LNCaP clone FGC (cell line): ENCODE measurements at regions not wholly inside any gene's neighbourhood (a gene's known extent, or its start where the extent isn't known, plus 50 kb on each side); places are given as distances from the start of the nearest gene placed in this dataset.

Source experiments
- DNase-seq: peaks from one replicate; pipeline ENCODE4 v3.0.0-alpha.2; 2011; ENCODE audit warnings: low read depth
- H3K4me3 ChIP-seq: 2 replicates; pipeline ENCODE4 v1.5.1; 2011; ENCODE audit warnings: mild to moderate bottlenecking, low read depth, low read length, control low read depth
- TF ChIP-seq, protein P1 (sequence below): IDR thresholded peaks from 2 replicates; pipeline ENCODE4 v1.5.1; 2012; ENCODE audit warnings: mild to moderate bottlenecking; ENCODE audit not compliant: control insufficient read depth, insufficient read depth; ENCODE audit errors: extremely low read depth

DNA sequence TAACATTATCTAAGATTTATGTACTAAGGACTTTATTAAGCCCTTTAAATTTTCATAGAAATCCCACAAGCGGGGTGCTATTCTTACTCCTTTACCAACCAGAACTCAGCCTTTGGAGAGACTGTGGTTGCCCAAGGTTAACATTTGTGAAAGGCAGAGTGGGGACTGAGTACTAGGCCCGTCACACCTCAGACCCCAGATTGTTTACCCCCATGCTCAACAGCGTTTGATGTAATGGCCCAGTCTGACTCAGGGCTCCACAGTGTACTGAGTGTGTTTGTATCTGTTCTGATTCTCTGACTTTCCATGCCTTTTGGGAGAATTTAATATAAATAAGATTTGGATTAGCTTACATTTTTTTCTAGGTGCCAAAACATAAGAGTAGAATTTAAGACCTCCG is 110.0 kb downstream of the GAS1 start:
- no peak for DNase-seq
- TF ChIP-seq, protein P1, sequence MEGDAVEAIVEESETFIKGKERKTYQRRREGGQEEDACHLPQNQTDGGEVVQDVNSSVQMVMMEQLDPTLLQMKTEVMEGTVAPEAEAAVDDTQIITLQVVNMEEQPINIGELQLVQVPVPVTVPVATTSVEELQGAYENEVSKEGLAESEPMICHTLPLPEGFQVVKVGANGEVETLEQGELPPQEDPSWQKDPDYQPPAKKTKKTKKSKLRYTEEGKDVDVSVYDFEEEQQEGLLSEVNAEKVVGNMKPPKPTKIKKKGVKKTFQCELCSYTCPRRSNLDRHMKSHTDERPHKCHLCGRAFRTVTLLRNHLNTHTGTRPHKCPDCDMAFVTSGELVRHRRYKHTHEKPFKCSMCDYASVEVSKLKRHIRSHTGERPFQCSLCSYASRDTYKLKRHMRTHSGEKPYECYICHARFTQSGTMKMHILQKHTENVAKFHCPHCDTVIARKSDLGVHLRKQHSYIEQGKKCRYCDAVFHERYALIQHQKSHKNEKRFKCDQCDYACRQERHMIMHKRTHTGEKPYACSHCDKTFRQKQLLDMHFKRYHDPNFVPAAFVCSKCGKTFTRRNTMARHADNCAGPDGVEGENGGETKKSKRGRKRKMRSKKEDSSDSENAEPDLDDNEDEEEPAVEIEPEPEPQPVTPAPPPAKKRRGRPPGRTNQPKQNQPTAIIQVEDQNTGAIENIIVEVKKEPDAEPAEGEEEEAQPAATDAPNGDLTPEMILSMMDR: no peak
- no peak overlapping the region for H3K4me3 ChIP-seq

DNA sequence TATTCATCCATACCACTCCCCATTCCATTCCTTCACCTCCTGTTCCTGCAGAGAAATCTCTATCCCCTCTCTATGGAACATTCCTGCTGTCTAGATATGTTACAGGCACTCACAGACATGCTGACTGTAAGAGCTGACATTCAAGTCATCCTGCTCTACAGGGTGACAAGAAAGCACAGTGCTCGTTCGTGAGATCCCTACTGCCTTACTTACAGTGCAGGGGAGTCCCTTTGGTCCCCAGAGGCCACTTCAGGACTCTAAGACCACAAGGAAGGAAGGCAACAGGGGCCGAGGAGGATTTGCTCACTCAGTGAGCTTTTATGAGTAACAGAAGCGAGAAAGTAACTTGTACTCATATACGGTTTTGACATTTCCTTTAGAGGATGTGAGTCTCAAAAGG is 110.5 kb downstream of the GAS1 start:
- no peak for DNase-seq
- TF ChIP-seq, protein P1: no peak

DNA sequence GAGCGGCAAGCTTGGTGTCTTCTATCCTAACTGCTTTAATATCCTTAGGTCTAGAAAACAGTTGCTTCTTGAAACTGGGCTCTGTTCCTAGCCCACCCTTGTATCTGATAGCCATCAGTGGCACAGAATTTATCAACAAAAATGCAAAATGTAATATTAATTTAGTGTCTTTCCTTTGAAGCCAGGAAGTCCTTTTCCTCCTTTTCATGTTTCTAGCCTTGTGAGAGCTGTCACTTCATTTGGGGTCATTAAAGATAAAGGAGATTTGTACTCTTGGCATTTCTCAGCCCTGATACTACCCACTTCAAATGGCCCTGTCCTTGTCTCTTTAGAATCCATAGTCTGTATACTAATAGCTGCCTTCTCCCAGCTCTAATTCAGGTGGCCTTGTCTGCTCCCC is 111.0 kb downstream of the GAS1 start:
- DNase-seq: no peak
- no peak overlapping the region for H3K4me3 ChIP-seq
- TF ChIP-seq, protein P1: no peak

More for the DNA sequence above, 110.5 kb downstream of the GAS1 start:
- no peak overlapping the region for H3K4me3 ChIP-seq

DNA sequence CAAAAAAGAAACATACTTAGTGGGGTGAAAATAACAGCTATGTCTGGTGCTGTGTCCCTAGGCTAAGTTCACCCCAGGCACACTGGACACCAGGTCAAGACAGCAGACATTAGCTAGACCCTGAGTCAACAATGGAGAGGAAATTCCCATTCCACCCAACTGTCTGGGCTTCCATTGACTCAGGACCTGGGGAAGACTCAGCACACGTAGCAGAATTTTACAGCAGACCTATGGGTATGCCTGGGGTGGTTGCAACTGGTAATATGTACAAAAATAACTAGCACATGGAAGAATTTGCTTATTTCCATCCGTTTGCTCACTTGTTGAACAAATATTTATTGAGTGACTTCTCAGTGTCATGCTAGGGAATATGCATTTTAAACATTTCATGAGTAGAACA is 117.0 kb downstream of the GAS1 start:
- TF ChIP-seq, protein P1: no peak
- H3K4me3 ChIP-seq: no peak overlapping the region
- DNase-seq: no peak

DNA sequence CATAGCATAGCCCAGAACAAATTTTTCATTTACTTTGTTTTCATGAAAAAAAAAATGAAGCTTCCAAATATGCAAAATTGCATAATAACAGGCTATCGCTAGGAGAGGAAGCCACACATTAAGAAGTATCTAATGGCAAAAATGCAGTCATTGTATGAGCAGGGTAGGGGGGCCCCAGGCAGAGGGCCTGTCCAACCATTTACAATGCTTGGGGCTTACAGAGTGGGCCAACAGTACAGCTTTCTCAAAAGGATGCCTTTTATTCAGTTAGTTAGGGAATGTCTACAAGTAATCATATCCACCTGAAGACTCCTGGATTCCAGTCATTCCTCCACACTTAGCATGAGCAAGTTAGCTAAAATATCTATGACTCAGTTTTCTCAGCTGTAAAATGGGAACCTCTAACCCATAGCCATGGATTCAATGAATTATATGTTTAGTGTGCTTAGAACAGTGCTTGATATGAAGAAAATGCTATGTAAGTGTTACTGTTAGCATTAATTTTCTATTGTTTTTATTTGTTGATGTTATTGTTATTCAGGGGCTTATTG is 117.7 kb downstream of the GAS1 start:
- DNase-seq: no peak
- TF ChIP-seq, protein P1: no peak

DNA sequence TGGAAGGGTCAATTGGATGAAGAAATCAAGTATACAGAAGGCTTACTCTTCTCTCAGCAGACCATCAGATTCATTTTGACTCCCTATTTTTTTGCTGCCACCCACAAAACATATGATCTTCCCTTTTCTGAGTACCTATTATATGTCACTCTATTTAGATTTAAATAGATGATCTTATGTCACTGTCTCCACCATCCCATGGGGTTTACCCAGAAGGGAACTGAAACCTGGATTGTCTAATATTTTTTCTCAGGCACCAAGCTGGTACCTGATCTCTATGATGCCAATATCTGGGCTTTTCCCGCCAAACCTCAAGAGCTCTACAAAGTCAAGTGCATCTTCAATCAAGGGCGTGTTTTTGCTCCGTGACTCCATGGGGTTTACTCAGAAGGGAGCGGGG is 118.7 kb downstream of the GAS1 start:
- TF ChIP-seq, protein P1: no peak
- no peak for DNase-seq
- H3K4me3 ChIP-seq: no peak overlapping the region

More for the DNA sequence above, 117.7 kb downstream of the GAS1 start:
- no peak overlapping the region for H3K4me3 ChIP-seq

DNA sequence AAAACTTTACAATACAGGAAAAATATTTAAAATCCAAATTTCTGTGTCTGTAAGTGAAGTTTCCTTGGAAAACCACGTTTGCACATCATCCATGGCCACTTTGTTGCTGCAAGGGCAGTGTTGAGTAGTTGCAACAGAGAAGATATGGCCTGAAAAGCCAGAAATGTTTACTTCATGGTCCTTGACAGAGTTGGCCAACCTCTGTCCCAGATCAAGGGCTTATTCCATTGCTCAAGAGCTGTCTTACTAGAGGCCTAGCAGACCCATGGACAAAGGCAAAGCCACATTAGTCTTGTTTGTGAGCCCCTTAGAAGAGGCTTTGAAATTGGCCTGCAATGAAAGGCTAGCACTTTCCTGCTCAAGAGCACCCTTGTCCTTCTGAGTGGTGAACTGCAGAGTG is 119.4 kb downstream of the GAS1 start:
- no peak overlapping the region for H3K4me3 ChIP-seq
- no peak for DNase-seq
- TF ChIP-seq, protein P1: no peak
